Left hindlimb (tissue), 1 donor: ENCODE measurements at regions not wholly inside any gene's neighbourhood (a gene's known extent, or its start where the extent isn't known, plus 50 kb on each side); places are given as distances from the start of the nearest gene placed in this dataset.

Experiments used
- DNase-seq: peaks from one replicate; pipeline ENCODE4 v3.0.0-alpha.2; 2018

DNA sequence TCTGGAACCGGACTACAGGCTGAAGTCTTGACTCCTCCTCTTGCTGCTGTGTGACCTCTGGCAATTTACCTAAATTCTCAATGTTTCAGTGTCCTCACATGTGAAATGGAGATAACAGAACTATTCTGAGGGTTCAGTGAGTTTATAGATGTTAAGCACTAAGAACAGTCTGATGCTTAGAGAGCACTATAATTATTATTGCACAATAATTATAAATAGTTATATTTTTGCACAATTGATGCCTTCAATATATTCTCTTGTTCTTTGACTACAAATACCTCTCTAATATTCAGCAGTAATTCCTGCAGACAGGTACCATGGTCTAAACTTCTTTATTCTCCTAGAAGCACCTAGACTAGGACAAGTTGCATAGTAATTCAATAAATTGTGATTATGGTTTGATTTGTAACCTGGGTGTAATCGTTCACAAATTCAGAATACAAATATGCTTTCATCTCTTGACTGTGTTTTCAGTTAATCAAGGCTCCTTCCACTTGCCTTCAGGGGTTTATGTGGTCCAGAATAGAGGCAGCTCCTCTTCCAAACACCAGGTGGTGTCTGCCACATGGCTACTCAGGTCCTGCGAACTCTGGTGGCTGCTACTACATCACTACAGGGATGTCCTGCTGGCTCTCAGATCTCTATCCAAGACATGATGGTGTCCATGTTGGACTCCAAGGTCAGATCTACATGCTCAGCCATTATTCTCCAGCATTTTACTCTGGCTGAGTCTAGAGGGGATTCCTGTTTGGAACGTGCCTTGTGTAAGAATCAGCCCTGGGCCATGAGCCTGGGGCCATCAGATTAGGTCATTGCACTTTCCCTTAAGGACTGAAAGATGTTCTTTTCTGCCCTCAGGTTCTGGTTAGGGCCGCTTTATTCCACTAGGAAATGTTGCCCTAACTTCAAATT, 103.4 kb downstream of the QRFPR start:
- DNase-seq = no peak

DNA sequence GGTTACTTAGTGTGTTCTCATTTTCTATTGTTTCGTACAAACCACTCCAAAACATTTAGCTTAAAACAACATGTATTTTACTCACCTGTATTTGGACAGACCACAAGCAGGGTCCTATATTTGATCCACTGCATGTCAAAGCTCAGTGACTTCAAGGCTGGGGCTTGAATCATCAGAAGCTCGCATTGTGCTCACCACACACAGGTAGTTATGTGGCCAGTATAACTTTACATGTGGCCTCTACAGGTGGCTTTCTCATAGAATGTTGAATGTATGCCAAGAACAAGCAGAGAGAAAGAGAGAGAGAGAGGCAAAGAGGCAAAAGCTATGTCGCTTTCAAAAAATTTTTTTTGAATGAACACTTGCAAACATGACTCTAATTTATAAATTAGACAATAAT, 107.6 kb downstream of the QRFPR start:
- DNase-seq = no peak

DNA sequence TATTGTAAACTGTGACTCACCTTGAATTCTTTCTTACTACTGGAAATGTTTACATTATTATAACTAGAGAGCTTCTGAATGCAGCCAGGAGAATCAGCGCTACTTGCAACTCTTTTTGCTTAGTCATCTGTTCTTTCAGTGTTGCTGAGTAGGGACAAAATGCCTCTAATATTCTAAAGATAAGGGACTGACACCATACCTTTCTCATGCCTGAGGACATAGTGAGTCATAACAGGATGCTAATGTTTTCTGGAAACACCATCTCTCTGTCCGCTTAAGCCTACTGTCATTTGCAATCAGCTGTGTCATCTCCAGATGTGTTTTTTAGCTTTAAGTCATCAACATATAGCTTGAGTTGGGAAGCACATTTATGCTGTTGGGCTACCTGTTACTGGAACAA, 108.3 kb downstream of the QRFPR start:
- no peak for DNase-seq

DNA sequence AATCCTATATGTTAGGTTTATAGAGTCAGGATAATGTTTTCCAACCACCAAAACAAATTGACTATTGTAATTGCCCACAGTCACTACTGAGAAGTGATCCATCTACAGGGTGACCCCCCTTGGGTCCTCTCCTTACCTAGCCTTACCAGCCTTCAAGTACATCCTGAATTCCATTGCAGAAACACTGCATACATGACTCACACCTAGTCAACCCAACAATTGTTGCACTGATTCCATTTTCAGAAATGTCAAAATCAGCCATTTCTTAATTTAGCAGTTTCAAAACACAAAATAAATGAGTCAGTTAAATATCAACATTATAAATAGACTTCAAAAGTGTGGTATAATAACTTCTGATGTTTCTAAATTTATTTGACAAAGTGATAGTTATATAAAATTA, 106.3 kb upstream of the TNIP3 start:
- no peak for DNase-seq

DNA sequence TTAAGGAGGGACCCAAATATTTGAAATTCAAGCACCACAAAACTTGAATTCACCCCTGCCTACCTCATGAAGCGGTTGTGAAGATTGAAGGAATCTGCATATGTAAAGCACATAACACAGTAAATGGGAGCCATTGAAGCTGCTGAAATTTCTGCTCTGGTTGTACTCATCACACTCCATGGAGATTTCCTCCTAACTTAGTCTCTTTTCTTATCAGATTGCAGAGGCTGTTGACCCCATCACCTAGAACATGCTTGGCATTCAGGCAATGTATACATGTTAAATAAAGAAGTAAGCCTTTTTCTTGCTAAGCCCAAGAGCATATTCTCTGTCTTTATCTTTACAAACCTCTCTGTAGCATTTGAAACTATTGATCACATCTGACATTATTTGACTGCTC, 104.9 kb upstream of the TNIP3 start:
- no peak for DNase-seq

DNA sequence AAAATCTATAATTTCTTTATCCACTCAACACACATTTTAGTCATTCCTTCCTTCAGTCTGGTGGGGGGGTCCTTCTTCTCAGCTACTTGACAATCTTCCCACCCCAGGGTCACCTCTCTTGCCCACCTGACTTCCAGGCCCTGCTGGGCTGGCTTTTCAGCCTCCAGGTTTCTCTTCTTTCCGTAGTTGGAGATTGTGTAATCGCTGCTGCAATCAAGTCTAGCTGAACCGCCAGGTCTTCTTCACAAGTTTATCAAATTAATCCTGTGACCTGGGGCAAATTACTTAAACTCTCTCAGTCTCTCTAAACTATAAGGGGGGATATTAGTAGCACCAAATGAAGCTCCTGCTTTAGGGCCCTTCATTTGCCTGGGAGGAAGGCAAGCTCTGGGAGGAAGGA, 102.9 kb upstream of the TNIP3 start:
- DNase-seq = no peak

DNA sequence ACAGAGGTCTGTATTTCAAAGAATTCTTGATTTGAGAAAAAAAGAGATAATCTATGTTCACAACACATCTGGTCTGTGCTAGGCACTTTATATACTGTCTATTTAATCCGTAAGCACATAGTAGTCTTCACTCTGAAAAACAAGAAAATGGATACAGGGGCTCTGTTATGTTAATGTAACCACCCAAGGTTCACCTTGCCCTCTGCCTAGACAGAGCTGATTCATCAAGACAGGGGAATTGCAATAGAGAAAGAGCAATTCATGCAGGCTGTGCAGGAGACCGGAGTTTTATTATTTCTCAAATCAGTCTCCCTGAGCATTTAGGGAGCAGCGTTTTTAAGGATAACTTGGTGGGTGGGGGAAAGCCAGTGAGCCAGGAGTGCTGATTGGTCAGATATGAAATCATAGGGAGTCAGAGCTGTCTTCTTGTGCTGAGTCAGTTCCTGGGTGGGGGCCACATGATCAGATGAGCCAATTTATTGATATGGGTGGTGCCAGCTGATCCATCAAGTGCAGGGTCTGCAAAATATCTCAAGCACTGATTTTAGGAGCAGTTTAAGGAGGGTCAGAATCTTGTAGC, 92.9 kb upstream of the TNIP3 start:
- no peak for DNase-seq

DNA sequence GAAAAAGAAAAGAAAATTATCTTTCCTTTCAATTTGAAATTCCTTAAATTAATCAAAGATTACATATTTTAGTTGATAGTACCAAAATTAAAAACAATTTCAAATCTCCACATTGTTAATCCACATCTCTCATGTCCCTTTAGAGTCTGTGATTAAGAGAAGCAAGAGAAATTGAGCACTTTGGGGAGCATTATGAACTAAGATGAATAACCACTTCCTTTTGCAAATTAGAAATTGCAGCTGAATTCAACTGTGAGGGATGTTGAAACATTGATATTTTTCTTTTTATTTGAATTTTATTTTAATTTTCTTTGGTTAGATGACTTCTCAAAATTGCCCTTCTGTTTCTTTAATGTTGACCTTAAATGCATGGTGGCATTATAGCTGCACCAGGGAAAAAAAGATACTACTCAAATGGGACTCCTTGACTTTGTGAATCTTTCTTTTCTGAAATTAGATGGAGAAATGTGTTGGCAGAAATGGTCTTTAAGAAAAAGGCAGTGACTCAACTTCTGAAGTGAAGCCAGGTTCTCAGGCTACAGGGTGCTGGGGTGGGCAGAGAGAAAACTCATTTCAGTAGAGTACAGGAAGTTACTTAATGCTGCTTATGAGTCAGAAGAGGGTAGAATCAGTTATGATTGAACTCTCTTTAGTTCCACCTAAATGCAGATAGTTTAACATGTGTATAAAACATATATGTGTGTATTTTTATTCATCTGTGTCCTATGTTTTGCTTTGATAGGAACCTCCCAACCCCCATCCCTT, 92.0 kb upstream of the TNIP3 start:
- no peak for DNase-seq

DNA sequence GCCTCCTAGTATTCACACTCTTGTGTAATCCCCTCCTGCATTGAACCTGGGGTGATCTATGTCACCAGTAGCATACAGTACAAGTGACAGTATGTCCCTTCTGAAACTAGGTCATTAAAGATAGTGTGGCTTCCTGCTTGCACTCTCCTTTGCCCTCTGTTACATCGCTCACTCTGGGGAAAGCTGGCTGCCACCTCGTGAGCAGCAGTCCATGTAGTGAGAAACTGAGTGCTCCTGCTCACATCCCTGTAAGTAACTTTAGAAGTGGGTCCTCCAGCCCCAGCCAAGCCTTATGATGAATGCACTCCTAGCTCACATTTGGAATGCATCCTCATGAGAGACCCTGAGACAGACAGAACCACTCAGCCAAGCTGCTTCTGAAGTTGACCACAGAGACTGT, 89.8 kb upstream of the TNIP3 start:
- DNase-seq = no peak

DNA sequence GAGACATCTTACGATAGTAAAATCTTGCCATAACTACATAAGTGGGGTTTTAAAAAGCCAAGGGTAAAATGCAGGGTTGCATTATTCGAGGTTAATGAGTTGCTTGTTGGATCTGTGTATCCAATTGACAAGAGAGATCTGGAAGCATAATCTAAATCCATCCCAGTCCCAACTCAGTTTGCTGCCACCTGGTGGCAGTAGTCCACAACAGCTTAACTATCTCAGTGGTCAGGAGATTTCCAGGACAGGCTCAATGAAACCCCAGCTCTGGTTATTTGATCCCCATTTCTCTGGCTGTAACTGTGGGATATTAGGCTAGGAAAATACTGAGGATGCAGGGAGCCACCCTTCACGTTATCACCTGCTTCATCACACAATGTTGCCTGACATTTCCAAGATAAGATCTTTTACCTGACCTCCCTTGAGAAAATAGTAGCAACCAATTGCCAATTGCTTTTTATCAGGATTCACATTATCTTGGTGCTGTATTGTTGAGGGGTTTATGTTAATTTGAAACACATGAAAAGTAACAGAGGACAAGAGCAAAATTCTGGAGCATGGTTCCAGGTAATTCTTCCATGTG, 88.2 kb upstream of the TNIP3 start:
- peak; percentile 54 for DNase-seq

DNA sequence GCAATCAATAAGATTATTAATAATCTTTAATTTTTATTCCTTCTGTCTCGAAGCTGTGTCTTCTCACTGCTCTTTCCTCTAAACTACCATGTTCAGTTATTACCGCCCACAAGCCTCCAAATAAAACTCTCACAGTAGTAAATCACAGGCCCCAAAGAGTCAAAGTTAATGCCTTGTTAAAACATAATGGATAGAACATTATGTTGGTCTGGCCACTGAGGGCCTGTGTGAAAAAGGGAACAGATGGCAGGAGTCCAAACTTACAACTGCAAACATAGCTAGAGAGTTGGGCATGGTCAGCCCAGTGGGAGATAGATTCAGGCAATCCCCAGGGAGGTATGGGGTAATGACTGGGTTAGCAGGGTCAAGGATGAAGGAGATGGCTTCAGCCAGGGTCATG, 84.6 kb upstream of the TNIP3 start:
- DNase-seq = no peak

DNA sequence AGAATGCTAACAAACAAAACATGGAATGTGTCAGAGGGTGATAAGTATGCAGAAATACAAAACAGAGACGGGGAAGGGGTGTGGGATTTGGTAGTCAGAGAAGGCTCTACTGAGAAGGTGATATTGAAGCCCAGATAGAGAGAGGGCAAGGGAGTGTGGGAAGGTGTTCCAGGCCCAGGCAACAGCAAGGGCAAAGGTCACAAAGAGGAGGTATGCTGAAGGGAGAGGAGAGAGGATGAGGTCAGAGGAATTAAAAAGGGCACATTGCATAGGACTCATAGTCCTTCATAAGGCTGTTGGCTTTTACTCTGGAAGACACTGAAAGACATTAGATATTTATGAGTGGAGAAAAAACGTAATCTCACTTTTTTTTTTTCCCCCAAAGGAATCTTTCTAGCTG, 82.6 kb upstream of the TNIP3 start:
- no peak for DNase-seq

DNA sequence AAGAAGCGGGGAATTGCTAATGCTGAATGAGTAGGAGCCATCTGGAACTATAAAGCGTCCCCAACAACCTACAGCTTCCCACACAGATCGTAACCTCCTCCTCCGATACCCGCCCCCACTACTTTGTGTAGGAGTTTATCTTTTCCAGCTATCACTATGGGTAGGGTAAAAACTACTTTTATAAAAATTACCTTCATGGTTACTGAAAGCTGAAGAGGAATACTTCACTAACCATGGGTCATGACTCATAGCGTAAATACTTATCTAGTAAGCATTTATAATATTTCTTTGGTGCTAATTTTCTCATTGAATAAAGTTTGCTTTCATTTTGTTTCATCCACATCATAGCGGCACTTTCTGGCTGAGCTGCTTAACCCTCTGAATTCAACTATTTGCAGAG, 79.4 kb upstream of the TNIP3 start:
- DNase-seq = no peak

DNA sequence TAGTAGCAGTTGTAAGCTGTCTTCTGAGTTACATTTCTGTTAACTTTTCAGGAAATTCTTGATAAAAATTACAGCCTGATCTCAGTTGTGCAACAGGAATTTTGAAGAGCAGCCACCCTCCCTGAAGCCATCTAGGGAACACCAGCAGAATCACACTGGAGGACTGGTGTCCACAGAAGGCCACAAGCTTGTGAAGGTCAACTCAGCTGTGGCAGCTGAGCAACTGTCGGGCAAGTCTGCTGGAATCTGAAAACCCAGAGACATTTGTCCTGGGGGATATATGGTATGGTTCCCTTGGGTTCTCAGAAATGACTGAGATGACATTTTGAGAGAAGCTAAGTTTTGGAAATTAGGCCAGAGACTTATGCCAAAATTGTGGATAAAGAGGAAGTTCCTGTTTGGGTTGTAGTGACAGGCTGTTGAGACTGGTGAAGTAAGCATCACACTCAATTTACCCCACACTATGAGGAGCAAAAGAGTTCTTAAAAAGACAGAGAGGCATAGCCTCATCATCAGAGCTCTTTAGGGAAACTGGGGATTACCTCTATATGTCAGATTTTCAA, 78.1 kb upstream of the TNIP3 start:
- no peak for DNase-seq

DNA sequence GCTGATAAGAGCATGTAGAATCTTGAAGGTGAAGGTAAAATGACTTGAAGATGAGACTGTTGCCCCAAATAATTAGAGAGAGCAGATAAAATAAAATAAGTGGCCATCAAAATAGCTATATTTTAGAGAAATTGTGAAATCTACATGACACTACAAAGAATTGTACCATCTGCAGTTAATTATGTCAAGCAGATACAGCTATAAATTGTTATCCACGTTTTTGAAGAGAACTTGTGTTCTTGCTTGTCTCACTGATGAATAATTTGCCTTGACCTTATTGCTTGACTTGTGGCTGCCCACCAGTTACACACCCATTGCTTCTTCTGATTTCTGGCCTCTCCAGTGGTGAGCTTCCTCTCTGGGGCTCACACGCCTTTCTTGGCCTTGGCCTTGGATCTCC, 75.8 kb upstream of the TNIP3 start:
- no peak for DNase-seq

DNA sequence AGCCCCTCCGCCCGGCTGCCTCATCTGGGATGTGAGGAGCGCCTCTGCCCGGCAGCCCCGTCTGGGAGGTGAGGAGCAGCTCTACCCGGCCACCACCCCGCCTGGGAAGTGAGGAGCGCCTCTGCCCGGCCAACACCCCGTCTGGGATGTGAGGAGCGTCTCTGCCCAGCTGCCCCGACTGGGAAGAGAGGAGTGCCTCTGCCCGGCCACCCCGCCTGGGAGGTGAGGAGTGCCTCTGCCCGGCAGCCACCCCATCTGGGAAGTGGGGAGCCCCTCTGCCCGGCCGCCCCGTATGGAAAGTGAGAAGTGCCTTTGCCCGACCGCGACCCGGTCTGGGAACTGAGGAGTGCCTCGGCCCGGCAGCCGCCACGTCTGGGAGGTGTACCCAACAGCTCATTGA, 74.3 kb upstream of the TNIP3 start:
- DNase-seq = no peak

DNA sequence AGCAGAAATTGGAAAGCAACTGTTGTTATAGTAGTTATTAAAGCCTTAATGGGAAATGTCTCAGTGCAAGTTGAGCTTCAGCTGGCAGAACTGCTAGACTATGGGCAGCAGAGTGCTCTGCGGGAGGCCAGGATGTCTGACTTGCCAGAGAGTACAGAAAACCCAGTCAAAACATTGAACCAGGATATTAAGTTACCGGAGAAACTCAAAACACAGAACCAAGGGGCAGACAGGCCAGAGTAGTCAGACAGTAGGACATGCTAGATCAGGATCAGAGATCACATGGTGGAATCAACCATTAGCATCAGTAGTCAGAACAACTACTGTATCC, 72.9 kb upstream of the TNIP3 start:
- DNase-seq = no peak

DNA sequence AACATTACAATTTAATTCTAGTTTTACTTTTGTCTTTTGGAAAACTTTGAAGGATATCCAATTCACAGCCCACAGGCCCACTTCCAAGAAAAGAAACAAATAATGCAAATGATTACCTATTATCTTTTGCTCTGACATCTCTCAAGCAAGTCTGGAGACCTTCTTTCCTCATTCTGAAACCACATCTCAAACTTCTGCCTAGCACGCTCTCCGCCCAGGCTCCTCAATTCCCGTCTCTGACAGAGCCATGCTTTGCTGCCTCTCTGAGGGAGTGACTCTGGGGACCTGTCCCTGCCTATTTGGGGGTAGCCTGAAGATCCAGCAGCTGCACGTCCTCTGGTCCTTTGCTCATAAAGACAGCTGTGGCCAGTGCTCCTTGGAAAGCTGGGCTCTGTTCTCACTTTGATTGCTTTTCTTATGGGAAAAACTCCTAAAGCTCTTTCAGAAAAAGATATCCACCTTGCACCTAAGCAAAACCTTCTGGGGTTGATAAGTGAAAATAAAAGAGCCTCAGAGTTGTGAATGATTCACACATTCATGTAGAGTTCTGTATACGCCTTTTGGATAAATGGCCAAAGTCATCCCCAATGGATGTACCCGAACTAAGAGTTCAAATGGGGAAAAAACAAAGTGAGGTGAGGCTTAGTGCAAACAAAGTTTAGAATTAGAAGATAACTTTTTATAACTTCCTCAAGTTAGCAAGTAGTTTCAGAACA, 72.4 kb upstream of the TNIP3 start:
- no peak for DNase-seq

DNA sequence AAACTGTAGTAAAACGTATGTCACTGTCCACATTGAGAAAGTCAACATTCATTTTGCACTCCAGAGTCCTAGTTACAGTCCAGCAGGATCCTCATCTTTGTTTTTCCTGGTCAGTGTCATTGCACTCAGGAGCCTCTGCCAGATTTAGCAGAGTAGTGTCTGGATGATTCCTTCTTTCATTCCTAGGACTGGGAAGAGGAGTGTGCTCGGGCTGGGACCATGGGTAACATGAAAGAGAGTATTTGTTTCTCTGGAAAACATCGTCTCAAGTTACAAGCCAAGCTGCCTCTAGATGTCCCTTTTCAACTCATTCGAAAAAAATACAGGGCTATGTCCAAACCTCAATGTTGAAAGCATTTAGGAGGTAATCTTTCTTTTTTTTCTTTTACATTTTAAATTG, 69.9 kb upstream of the TNIP3 start:
- no peak for DNase-seq

DNA sequence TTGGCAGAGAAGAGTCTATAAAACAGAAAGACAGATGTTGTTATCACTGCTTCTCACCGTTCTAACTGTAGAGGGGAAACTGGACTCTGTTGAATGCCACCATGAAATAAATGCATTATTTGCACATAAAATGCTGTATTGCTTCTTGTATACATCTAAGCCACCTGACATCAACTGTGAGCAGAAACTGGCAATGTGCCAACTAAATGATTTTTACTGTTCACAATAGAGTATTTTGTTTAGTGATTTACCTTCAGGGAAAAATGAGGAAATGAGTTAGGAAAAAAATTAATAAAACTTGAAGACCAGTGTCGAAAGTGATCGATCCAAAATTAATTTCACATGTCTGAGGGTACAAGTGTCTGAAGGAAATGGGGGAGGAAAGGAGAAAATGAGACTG, 65.9 kb upstream of the TNIP3 start:
- DNase-seq = no peak

DNA sequence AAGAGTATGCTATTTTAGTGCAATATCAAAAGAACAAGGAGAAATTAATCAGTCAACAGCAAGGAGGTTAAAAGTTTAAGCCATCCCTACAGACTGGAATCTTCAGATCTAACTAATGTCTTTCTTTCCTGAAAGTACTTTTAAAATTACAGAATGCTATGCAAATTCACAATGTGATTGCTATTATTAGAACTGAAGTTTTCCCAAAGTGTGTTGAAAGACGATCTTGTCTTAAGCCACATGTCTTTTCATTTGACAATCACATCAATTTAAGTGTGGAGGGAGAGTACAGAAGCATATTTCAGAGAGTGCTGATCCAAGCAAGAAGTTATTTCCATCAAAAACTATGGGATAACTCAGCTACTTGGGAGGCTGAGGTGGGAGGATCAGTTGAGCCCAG, 64.7 kb upstream of the TNIP3 start:
- no peak for DNase-seq

DNA sequence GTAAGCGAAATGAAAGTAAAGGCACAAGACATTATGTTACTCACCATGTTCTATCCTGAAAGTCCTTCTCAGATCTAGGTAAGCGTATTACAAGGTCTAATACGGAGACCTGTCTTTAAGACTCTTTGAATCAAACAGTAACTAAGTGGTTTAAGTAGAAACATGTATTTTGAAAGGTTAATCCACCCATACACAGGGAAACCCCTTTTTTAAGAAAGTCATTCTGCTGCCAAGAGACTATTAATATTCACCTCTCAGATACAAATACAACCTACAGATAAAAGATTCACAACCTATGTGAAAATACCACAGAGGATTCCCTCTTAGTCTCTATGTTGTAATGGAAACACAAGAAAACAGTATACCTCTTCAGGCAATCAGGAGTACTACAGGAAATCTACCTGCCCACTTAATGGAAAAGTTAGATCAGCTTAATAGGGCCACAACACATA, 63.2 kb upstream of the TNIP3 start:
- DNase-seq = no peak

DNA sequence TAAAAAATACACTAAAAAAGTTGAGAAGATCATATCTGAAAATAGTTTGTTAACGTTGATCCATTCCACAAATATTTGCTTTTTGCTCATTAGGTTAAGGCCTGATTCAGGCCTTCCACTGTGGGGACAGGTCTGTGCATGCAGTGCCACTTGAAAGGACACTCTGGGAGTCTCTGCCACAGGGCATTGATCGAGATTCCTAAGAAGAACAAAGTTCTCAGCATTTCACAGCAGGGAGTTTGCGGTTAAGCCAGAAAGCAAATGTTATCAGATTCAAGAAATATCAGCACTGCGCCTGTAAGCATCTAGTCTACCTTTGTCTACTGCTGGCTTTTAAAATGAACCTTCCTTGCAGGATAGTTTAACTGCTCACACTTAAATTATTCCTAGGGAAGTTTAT, 62.2 kb upstream of the TNIP3 start:
- DNase-seq = no peak
